ENCODE measurements at regions not wholly inside any gene's neighbourhood (a gene's known extent, or its start where the extent isn't known, plus 50 kb on each side); places are given as distances from the start of the nearest gene placed in this dataset.

- intact Hi-C loops (cut with DNase I; ENCODE audit: low total_unique reads), result no loop called here
- Histone ChIP-seq H3K9me3 (no peaks in the 10 kb centered on the region), H3K27me3 (no peaks in the 10 kb centered on the region), H3K27ac (no peak overlapping the region), H3K4me1 (no peaks in the 10 kb centered on the region), H3K36me3 (no peaks in the 10 kb centered on the region), H3K4me3 (no peak overlapping the region)
- ATAC-seq (no peak), DNase-seq (no peak)
- TF ChIP-seq CTCF (IDR thresholded peaks at IDR 0.05 in 4 of 5, conservative IDR thresholded peaks at IDR 0.05 in 1 of 5), result no peak
- no peak for TF ChIP-seq POLR2A (IDR thresholded peaks at IDR 0.05)
- in situ Hi-C loops (cut with MboI; ENCODE audit: low sequenced_read_pairs in 4 of 4), result no loop called here
Measured at GRCh38 chr6:142008016-142008735, 124.5 kb upstream of the GJE1 start.

GRCh38 chr6:142005021-142005420 is 127.7 kb upstream of the GJE1 start:
- no peaks in the 10 kb centered on the region for H3K36me3 ChIP-seq
- no peak overlapping the region for H3K4me3 ChIP-seq
- in situ Hi-C loops (cut with MboI; ENCODE audit: low sequenced_read_pairs in 4 of 4), result no loop called here
- TF ChIP-seq CTCF (IDR thresholded peaks at IDR 0.05 in 4 of 5, conservative IDR thresholded peaks at IDR 0.05 in 1 of 5) (no peak), POLR2A (IDR thresholded peaks at IDR 0.05) (no peak)
- no peak overlapping the region for H3K27ac ChIP-seq
- no peak for ATAC-seq
- intact Hi-C loops (cut with DNase I; ENCODE audit: low total_unique reads), result no loop called here
- no peaks in the 10 kb centered on the region for H3K27me3 ChIP-seq
- H3K4me1 ChIP-seq, result no peaks in the 10 kb centered on the region
- no peak for DNase-seq
- H3K9me3 ChIP-seq, result no peaks in the 10 kb centered on the region

GRCh38 chr6:142002825-142003405 is 129.8 kb upstream of the GJE1 start:
- no peak overlapping the region for H3K27ac ChIP-seq
- intact Hi-C loops (cut with DNase I; ENCODE audit: low total_unique reads) (no loop called here), in situ Hi-C loops (cut with MboI; ENCODE audit: low sequenced_read_pairs in 4 of 4) (no loop called here)
- H3K27me3 ChIP-seq, result no peaks in the 10 kb centered on the region
- H3K4me1 ChIP-seq, result no peaks in the 10 kb centered on the region
- H3K9me3 ChIP-seq, result no peaks in the 10 kb centered on the region
- H3K4me3 ChIP-seq, result no peak overlapping the region
- DNase-seq (no peak), ATAC-seq (no peak)
- TF ChIP-seq POLR2A (IDR thresholded peaks at IDR 0.05) (no peak), CTCF (IDR thresholded peaks at IDR 0.05 in 4 of 5, conservative IDR thresholded peaks at IDR 0.05 in 1 of 5) (no peak)
- H3K36me3 ChIP-seq, result no peaks in the 10 kb centered on the region

- TF ChIP-seq POLR2A (IDR thresholded peaks at IDR 0.05), result no peak
- TF ChIP-seq CTCF (IDR thresholded peaks at IDR 0.05 in 4 of 5, conservative IDR thresholded peaks at IDR 0.05 in 1 of 5), result no peak
- no peaks in the 10 kb centered on the region for H3K36me3 ChIP-seq
- H3K9me3 ChIP-seq, result peaks cover 0 to 4% (median 0%) of the 10 kb centered on the region in 3 donors
- no peaks in the 10 kb centered on the region for H3K27me3 ChIP-seq
- H3K4me3 ChIP-seq, result no peak overlapping the region
- intact Hi-C loops (cut with DNase I; ENCODE audit: low total_unique reads), result no loop called here
- DNase-seq (no peak), ATAC-seq (no peak)
- H3K27ac ChIP-seq, result no peak overlapping the region
- no peaks in the 10 kb centered on the region for H3K4me1 ChIP-seq
- in situ Hi-C loops (cut with MboI; ENCODE audit: low sequenced_read_pairs in 4 of 4), result no loop called here
Measured at GRCh38 chr6:141996823-141997222, 135.9 kb upstream of the GJE1 start.
